GM13976 (cell line): ENCODE measurements at regions not wholly inside any gene's neighbourhood (a gene's known extent, or its start where the extent isn't known, plus 50 kb on each side); places are given as distances from the start of the nearest gene placed in this dataset.

Experiments
- DNase-seq: peaks from one replicate; pipeline ENCODE4 v3.0.0; 2012; ENCODE audit warnings: low spot score
- in situ Hi-C: fragments of 300-500 bp; cut with MboI; formaldehyde crosslinking; loops from one replicate; pipeline ENCODE4 v1.12.0; 2022; ENCODE audit warnings: low sequenced_read_pairs, mixed read lengths, inconsistent platforms; ENCODE audit not compliant: unreplicated experiment
- TF ChIP-seq, protein P1 (sequence below): IDR thresholded peaks from 2 replicates; pipeline ENCODE4 v1.5.1; 2012; ENCODE audit warnings: borderline replicate concordance, mild to moderate bottlenecking; ENCODE audit not compliant: insufficient read depth; ENCODE audit errors: extremely low read depth, missing control alignments, control extremely low read depth

DNA sequence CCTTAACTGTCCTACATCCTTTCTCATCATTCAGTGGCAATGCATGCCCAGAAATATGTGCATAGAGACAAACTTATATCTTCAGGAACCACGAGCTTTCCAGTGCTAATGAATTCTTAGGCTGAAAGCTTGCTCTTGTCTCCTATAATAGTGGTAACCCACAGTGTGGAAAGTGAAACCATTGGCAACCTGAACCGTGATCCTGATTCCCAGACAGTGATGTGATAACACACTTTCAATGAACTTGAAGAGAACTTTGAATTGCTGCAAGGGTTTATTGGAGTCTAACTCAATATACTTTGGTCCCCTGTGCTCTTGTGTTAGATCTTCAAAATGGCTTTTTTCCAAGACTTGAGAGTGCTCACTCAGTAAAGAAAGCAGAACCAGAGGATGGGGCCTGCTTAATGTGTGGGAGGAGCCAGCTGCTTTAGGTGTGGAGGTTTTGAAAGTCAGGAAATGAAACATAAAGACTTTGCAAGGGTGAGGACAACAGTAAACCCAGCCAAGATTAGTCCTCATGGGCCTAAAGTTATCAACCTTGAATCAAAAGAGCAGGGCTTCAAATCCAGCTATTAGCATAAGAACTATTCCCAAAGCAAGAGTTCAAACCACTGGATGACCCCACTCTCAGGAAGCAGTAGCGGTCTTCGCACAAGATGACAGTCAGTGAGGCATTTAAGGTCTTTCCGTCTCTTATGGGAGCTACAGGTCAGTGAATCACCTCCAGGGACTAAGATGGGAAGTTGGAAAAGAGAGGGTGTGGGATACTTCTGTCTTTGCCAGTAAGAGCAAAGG lies 332.4 kb upstream of the NRP1 start:
- in situ Hi-C loops, result no loop called here
- DNase-seq, result no peak
- TF ChIP-seq, protein P1, sequence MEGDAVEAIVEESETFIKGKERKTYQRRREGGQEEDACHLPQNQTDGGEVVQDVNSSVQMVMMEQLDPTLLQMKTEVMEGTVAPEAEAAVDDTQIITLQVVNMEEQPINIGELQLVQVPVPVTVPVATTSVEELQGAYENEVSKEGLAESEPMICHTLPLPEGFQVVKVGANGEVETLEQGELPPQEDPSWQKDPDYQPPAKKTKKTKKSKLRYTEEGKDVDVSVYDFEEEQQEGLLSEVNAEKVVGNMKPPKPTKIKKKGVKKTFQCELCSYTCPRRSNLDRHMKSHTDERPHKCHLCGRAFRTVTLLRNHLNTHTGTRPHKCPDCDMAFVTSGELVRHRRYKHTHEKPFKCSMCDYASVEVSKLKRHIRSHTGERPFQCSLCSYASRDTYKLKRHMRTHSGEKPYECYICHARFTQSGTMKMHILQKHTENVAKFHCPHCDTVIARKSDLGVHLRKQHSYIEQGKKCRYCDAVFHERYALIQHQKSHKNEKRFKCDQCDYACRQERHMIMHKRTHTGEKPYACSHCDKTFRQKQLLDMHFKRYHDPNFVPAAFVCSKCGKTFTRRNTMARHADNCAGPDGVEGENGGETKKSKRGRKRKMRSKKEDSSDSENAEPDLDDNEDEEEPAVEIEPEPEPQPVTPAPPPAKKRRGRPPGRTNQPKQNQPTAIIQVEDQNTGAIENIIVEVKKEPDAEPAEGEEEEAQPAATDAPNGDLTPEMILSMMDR, result no peak

DNA sequence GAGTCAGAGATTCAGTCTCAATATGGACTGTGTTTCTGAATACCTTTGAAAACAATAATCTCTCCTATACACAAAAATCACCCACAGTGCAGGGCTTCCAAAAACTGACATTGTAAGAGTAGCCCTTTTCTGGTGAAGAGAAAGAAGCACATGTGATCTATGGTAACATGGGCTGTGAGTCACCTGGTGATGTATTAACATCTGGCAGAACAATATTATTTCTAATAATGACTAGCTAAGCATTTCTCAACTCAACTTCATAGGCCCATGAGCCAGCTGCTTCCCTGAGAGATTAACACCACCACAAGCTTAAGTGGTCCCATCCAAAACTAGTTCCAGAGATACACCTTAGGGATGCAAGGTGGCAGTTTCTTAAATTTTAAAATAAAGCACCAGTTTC lies 331.0 kb upstream of the NRP1 start:
- TF ChIP-seq, protein P1, result no peak
- in situ Hi-C loops, result no loop called here
- no peak for DNase-seq

DNA sequence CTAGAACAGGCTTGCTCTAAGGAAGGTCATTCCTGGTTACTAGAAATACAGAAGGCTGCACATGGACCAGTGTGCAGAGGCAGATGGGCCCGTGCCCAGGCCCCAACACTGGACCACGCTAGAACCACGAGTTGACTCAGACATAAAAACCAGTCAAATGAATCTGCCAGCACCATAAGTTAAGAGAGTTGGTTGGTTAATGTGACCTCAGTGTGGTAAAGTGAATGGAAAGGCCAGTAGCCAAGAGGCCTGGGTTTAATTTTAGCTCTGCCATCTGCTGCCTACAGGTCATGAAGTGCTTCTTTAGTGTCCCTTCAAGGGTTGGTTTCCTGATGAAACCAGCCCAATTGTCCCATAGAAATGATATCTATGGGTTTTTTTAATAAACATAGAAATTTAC lies 329.6 kb upstream of the NRP1 start:
- DNase-seq, result no peak
- in situ Hi-C loops, result no loop called here

DNA sequence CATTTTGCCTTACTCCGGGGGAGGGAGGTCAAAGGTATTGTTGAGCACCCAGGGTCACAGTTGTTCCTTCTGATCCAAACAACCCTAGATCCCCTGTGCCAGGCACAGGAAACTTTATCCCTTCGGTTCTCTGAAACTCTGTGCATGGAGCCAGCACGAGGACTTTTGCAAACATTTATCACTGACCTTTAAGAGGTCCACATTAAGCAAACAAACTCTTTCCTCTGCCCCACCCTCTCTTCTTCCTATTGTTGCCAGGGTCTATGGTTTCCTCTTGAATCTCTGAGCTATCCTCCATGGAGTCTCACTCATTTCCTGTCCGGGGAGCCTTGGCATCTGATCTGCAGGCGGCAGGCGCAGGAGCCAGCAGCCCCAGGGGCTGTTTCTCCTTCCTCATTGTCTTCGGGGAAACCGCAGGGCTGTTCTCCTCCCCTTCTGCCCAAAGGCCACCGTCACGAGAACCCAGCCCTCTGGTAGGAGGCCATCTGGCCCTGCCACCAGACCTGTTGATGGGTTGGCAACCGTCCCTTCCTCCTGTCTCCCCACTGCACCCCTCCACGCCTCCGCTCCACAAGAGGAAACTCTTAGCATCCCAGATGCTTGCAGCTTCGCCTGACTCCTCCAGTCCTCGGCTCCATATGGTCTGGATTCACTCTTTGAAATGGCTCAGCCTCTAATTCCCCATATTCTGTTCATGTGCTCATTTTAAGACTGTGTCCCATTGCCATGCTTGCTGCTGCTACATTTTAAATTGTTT lies 327.3 kb upstream of the NRP1 start:
- no peak for DNase-seq
- in situ Hi-C loops, result no loop called here
- TF ChIP-seq, protein P1, result no peak

More for the DNA sequence above, 329.6 kb upstream of the NRP1 start:
- TF ChIP-seq, protein P1, result no peak

DNA sequence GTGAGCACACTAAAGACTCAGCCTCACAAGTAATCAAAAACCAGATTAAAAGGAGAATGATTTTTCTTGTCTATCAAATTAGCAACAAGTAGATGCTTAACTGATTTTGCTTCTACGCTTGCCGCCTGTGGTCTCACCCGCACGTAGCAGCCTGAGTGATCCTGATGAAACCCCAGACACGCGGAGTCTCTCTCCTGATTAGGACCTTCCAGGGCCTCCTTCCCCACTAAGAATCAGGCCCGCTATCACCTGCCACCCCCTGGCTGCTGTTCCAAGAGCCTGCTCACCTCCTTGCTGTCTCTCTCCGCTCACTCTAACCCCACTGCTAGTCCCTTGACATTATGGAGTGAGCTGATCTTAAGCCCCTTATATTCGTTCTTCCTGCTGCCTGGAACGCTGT lies 325.9 kb upstream of the NRP1 start:
- TF ChIP-seq, protein P1, result no peak
- no peak for DNase-seq
- in situ Hi-C loops, result no loop called here

DNA sequence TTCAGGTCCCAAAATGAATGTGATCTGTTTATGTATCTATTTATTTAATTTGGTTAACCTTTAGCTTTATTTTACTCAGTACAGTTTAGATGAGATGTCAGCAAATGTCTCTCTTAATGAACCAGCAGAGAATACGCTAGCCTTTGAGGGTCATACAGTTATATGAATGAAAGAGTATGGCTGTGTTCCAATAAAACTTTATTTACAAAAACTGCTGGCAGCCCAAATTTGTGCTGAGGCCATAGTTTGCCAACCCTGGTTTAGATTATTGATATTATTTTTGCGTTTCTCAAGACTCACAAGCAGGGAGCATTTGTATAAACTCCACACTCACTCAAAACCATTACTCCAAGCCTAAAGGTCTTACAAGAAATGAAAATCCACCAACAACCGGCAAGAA lies 323.4 kb upstream of the NRP1 start:
- TF ChIP-seq, protein P1, result no peak
- no peak for DNase-seq
- in situ Hi-C loops, result no loop called here
